Gastroesophageal sphincter (tissue), 3 donors: ENCODE measurements at regions not wholly inside any gene's neighbourhood (a gene's known extent, or its start where the extent isn't known, plus 50 kb on each side); places are given as distances from the start of the nearest gene placed in this dataset.

Source experiments
- EP300 ChIP-seq: sonication (generic); formaldehyde crosslinking; IDR thresholded peaks from one replicate; pipeline ENCODE4 v1.6.1; 2017; ENCODE audit warnings: antibody characterized with exemption, mild to moderate bottlenecking
- POLR2A ChIP-seq, 2 donors: fragments of 450-650 bp; IDR thresholded peaks; one replicate each; pipeline ENCODE4 v1.6.1; 2017; ENCODE audit warnings: antibody characterized with exemption in 2 of 2, mild to moderate bottlenecking in 2 of 2, moderate library complexity in 1 of 2
- POLR2AphosphoS5 ChIP-seq: sonication (generic); formaldehyde crosslinking; IDR thresholded peaks from one replicate; pipeline ENCODE4 v1.6.1; 2017; ENCODE audit warnings: antibody characterized with exemption
- TF ChIP-seq, protein P1 (sequence below), 4 experiments: fragments of 200-600 bp in 2 of 4; fragments of 450-650 bp in 2 of 4; sonication (generic) in 1 of 4; IDR thresholded peaks; one replicate each; pipeline ENCODE4 v1.5.1; 2017 to 2019; ENCODE audit warnings: antibody characterized with exemption in 4 of 4, mild to moderate bottlenecking in 2 of 4, moderate library complexity in 2 of 4

GRCh38 chr10:111515264-111515663 is 438.4 kb downstream of the ADRA2A start:
- TF ChIP-seq, protein P1, sequence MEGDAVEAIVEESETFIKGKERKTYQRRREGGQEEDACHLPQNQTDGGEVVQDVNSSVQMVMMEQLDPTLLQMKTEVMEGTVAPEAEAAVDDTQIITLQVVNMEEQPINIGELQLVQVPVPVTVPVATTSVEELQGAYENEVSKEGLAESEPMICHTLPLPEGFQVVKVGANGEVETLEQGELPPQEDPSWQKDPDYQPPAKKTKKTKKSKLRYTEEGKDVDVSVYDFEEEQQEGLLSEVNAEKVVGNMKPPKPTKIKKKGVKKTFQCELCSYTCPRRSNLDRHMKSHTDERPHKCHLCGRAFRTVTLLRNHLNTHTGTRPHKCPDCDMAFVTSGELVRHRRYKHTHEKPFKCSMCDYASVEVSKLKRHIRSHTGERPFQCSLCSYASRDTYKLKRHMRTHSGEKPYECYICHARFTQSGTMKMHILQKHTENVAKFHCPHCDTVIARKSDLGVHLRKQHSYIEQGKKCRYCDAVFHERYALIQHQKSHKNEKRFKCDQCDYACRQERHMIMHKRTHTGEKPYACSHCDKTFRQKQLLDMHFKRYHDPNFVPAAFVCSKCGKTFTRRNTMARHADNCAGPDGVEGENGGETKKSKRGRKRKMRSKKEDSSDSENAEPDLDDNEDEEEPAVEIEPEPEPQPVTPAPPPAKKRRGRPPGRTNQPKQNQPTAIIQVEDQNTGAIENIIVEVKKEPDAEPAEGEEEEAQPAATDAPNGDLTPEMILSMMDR (IDR thresholded peaks at IDR 0.05): no peak
- TF ChIP-seq POLR2AphosphoS5: no peak
- no peak for TF ChIP-seq EP300
- no peak for TF ChIP-seq POLR2A (IDR thresholded peaks at IDR 0.05)
